ENCODE measurements at regions not wholly inside any gene's neighbourhood (a gene's known extent, or its start where the extent isn't known, plus 50 kb on each side); places are given as distances from the start of the nearest gene placed in this dataset.
"Not testable (repeated sequence)": the region's sequence is repeated elsewhere in the genome, so short reads cannot be mapped to it uniquely, and the experiment has no call there.

GRCh38 chr6:90885611-90886056 is 298.8 kb upstream of the MAP3K7 start:
- no peak overlapping the region for H3K4me3 ChIP-seq
- H3K9me3 ChIP-seq: peaks cover 0 to 30% (median 7%) of the 10 kb centered on the region in 12 donors
- no peak for ATAC-seq
- 87 to 93% (median 91%) methylated on average over 7 to 10 of the region's 10 CpGs for WGBS, 4 donors
- TF ChIP-seq, protein P1, sequence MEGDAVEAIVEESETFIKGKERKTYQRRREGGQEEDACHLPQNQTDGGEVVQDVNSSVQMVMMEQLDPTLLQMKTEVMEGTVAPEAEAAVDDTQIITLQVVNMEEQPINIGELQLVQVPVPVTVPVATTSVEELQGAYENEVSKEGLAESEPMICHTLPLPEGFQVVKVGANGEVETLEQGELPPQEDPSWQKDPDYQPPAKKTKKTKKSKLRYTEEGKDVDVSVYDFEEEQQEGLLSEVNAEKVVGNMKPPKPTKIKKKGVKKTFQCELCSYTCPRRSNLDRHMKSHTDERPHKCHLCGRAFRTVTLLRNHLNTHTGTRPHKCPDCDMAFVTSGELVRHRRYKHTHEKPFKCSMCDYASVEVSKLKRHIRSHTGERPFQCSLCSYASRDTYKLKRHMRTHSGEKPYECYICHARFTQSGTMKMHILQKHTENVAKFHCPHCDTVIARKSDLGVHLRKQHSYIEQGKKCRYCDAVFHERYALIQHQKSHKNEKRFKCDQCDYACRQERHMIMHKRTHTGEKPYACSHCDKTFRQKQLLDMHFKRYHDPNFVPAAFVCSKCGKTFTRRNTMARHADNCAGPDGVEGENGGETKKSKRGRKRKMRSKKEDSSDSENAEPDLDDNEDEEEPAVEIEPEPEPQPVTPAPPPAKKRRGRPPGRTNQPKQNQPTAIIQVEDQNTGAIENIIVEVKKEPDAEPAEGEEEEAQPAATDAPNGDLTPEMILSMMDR (IDR thresholded peaks at IDR 0.05): no peak
- TF ChIP-seq POLR2A (IDR thresholded peaks at IDR 0.05): no peak
- no peaks in the 10 kb centered on the region for H3K4me1 ChIP-seq
- no peak for DNase-seq
- H3K27ac ChIP-seq: no peak overlapping the region
- H3K27me3 ChIP-seq: no peaks in the 10 kb centered on the region
- H3K36me3 ChIP-seq: no peaks in the 10 kb centered on the region
- intact Hi-C loops (cut with DNase I): no loop called here

GRCh38 chr6:90885137-90885536 is 298.3 kb upstream of the MAP3K7 start:
- 66 to 80% (median 79%) methylated on average over 4 of the region's 4 CpGs for WGBS, 4 donors
- H3K27ac ChIP-seq; H3K27me3 ChIP-seq; ATAC-seq; H3K4me3 ChIP-seq; H3K36me3 ChIP-seq; intact Hi-C loops (cut with DNase I); DNase-seq; H3K4me1 ChIP-seq: not testable (repeated sequence)
- H3K9me3 ChIP-seq: peaks cover 0 to 30% (median 7%) of the 10 kb centered on the region in 12 donors

DNA sequence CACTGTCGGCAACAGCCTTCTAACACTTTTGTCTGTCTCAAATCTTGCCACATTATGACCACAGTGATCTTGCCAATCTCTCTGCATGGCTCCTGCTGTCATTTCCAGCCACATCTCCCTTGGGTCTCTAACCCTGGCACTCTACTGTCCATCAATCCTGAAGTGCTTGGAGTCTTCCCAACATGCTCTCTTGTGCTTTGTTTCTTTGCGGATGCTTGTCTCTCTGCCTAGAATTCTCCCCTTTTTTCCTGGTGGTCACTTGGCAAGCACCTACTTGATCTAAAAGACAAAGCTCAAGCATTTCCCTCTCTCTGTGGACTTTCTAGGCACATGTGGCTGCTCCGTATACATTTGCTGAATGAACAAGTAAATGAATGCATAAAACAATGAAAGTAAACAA is 290.7 kb upstream of the MAP3K7 start:
- DNase-seq (no peak), ATAC-seq (no peak)
- Histone ChIP-seq H3K4me1 (no peaks in the 10 kb centered on the region), H3K27me3 (peaks cover 0 to 3% (median 0%) of the 10 kb centered on the region in 9 donors), H3K4me3 (no peak overlapping the region), H3K27ac (no peak overlapping the region), H3K36me3 (no peaks in the 10 kb centered on the region), H3K9me3 (peaks cover 0 to 29% (median 4%) of the 10 kb centered on the region in 12 donors)
- intact Hi-C loops (cut with DNase I): no loop called here
- no peak for TF ChIP-seq POLR2A (IDR thresholded peaks at IDR 0.05)
- TF ChIP-seq, protein P1 (IDR thresholded peaks at IDR 0.05): no peak
- 66 to 84% (median 75%) methylated on average over 3 of the region's 3 CpGs for WGBS, 4 donors

- DNase-seq (no peak), ATAC-seq (no peak)
- Histone ChIP-seq H3K27me3 (peaks cover 0 to 3% (median 0%) of the 10 kb centered on the region in 9 donors), H3K36me3 (no peaks in the 10 kb centered on the region), H3K27ac (no peak overlapping the region), H3K4me1 (no peaks in the 10 kb centered on the region), H3K4me3 (no peak overlapping the region), H3K9me3 (peaks cover 0 to 13% (median 0%) of the 10 kb centered on the region in 12 donors)
- 46 to 54% (median 52%) methylated on average over 4 of the region's 4 CpGs for WGBS, 4 donors
- intact Hi-C loops (cut with DNase I): no loop called here
- TF ChIP-seq, protein P1 (IDR thresholded peaks at IDR 0.05): no peak
- TF ChIP-seq POLR2A (IDR thresholded peaks at IDR 0.05): no peak
Observed at GRCh38 chr6:90874931-90875330, 288.1 kb upstream of the MAP3K7 start.

DNA sequence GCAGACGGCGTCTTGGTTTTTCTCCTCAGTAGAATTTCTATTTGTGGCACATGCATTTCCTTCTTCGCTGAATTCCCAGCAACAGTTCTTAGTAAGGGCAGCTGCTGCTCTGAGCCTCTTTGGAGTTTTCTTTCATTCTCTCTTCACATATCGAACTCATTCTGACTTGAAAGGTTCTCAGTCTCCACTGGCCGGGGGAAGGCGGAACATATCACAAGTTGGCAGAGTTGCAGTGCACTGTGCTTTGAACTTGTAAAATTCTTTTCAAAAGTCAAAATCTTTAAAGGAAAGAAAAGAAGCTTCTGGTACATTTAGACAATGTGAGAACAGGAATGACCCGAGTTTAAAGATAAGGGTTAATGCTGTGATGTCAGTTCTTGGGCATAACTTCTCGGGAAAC is 286.1 kb upstream of the MAP3K7 start:
- intact Hi-C loops (cut with DNase I): no loop called here
- TF ChIP-seq, protein P1 (IDR thresholded peaks at IDR 0.05): no peak
- no peak for TF ChIP-seq POLR2A (IDR thresholded peaks at IDR 0.05)
- H3K9me3 ChIP-seq: no peaks in the 10 kb centered on the region
- peaks cover 0 to 3% (median 0%) of the 10 kb centered on the region in 9 donors for H3K27me3 ChIP-seq
- ATAC-seq: no peak
- no peak overlapping the region for H3K27ac ChIP-seq
- no peaks in the 10 kb centered on the region for H3K36me3 ChIP-seq
- no peaks in the 10 kb centered on the region for H3K4me1 ChIP-seq
- 39 to 51% (median 46%) methylated on average over 8 of the region's 8 CpGs for WGBS, 4 donors
- no peak for DNase-seq
- H3K4me3 ChIP-seq: peak overlapping the region in 2 of 12 donors; percentile 22 to 34
